NCI-H2196 (cell line): ENCODE measurements at regions not wholly inside any gene's neighbourhood (a gene's known extent, or its start where the extent isn't known, plus 50 kb on each side); places are given as distances from the start of the nearest gene placed in this dataset.

Experiments
- DNase-seq: peaks from one replicate; lab custom pipeline; 2025; ENCODE audit not compliant: unreplicated experiment; lab: John Stamatoyannopoulos, UW

DNA sequence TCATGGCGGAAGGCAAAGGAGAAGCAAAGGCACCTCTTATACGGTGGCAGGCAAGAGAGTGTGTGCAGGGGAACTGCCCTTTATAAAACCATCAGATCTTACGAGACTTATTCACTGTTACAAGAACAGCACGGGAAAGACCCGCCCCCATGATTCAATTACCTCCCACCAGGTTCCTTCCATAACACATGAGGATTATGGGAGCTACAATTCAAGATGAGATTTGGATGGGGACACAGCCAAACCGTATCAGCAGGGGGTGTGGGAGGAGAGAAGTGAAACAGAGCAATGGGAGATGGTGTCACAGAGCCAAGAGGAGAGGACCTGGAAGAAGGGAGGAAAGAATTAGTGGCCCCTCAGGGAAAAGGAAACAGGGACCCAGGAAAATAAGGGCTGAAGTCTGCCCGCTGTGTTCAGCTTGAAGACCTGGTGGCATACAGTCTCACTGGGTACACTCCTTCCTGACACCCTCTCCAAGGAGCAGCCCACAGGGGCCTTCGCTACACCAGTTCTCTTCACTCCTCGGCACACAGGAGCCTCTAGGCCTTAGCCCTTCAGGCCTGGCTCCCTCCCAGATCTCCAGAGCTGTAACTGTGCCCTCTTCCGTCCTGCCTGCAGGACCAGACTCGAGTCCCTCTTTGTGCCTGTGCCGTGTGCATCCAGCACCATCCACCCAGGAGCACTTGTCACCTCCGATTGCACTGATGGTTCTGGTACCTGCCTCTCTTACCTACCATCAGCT, 262.1 kb downstream of the EIPR1 start:
- DNase-seq = no peak

DNA sequence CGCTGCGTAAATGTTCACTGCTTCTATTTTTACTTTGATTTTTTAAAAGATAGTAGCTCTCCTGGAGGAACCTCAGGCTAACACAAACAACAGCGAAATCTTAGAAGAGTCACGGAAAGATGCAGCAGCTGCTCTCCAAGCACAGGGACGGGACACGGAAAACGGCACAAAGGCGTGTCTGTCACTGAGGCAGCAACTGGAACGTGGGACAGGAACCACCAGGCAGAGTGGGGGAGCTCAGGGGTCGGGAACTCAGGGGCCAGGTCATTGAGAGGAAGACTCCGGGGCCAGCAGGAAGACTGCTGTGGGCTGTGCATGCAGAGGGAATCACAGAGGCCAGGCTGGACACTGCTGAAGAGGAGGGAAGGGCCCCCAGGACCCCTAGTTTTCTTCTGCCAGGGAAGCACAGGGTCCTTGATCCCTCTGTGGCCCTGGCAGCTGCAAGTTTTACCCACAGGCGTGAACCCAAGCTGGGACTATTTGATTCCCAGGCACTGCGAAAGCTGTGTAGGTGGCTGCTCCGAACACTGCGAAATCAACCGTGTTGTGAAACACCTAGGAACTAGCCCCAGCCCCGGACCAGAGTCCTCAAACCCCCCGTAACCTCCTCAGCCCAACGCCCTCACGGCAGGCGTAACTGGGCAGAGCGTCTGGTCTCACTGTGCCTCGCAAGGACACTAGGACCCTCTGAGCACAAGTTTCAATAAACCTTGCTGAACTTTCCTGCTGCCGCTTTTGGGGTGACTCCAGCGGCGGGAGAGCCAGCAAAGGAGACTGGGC, 263.0 kb downstream of the EIPR1 start:
- no peak for DNase-seq

DNA sequence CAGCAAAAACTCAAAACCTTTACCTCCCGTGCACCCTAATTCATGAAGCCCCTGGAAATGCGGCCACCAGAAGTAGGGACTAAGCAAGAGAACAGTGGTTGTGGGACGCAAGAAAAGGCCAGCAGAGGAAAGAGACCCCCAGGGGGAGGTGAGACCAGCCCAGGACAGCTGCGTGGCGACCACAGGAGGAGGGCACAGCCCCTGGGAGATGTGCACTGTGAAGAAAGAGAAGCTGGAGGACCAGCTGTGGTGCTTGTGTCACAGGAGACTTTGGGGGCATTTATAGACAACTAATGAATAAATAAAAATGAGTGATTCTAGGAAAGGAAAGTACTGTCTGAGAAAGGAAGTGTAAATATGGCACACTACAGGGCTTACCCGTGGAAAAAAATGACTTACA, 263.8 kb downstream of the EIPR1 start:
- DNase-seq = no peak

DNA sequence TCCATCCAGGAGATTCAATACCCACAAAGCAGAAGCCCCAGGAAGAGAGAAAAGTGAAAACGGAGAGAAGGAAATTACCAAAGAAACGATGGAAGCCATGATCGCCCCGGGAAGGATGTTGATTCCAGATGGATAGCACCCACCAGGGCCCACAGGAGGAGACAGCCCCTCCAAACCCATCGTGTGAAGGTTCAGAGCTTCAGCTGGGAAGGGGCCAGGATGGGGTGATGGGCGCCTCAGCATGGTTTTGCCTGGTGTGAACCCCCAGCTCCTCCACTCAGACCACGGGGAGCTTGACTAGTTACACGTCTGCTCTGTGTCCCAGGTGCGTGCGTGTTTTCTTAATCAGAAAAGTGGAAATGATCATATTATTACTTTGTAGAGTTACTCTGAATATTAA, 264.5 kb downstream of the EIPR1 start:
- no peak for DNase-seq

DNA sequence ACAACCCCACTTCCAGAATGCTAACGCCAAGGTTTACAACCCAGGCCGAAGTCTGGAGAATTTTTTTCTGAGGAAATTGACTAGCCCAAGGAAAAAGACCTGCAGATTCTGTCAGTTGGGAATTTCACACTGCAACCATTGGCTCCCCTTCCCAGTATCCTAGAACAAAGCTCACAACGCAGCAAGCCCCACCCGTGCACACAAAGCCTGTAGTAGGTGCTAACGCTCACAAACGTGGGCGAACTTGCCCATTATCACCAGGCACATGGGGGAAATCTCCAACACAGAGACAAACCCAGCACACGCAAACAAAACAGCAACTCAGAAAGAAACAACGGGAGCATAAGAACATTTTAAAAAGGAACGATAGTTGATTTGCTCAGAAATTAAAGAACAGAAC, 265.1 kb downstream of the EIPR1 start:
- no peak for DNase-seq

DNA sequence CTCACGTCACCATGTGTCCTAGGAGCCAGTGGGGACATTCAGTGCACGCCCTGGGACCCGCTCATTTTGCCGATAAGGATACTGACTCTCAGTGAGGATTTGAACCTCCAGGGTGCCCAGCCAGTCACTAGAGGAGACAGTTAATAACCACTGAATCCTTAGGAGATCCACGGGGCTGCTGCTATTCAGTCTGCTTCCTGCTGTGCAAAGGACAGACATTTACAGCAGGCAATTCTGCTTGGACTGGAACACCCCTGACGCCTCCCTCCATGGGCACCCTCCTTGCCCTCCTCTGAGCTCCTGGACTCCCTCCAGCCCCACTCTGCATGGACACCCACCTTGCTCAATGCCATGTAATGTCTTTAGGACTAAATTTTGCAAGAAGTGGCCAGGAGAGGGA, 265.5 kb downstream of the EIPR1 start:
- DNase-seq = no peak

DNA sequence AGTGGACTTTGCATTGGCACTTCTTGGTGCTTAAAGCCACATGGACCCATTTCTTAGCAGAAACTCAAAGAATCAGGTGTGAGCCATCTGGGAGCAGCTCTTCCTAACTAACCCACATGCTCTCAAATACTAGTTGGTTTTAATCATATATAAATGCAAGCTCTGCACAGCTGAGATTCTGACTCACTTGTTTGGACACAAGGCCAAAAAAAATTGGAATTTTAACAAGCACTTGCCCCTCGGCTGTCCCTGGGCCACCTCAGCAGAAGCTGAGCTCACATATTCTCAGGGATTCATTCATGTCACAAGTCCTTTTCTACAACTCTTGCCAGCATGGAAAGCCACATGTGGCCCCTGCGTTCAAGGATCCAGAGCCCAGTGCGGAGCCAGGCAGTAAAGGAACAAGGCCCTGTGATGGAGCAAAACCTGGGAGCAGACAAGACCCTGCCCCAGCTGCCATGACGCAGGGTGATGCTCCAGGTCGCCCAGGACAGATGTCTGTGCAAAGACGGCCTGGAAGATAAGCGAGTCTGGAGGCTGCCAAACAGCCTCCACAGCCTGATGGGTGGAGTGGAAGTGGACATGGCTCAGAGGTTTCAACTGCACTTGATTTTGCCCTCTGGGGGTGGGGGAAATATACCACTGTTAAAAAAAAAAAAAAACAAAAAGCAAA, 266.5 kb downstream of the EIPR1 start:
- DNase-seq = no peak

DNA sequence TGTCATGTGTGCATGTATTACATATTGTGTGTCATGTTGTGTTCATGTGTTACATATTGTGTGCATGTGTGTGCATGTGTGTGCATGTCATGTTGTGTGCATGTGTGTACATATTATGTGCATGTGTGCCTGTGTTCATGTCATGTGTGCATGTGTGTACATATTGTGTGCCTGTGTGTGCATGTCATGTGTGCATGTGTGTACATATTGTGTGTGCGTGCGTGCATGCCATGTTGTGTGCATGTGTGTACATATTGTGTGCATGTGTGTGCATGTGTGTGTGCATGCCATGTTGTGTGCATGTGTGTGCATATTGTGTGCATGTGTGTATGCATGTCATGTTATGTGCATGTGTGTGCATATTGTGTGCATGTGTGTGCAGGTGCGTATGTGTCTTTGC, 267.1 kb downstream of the EIPR1 start:
- DNase-seq = no peak

DNA sequence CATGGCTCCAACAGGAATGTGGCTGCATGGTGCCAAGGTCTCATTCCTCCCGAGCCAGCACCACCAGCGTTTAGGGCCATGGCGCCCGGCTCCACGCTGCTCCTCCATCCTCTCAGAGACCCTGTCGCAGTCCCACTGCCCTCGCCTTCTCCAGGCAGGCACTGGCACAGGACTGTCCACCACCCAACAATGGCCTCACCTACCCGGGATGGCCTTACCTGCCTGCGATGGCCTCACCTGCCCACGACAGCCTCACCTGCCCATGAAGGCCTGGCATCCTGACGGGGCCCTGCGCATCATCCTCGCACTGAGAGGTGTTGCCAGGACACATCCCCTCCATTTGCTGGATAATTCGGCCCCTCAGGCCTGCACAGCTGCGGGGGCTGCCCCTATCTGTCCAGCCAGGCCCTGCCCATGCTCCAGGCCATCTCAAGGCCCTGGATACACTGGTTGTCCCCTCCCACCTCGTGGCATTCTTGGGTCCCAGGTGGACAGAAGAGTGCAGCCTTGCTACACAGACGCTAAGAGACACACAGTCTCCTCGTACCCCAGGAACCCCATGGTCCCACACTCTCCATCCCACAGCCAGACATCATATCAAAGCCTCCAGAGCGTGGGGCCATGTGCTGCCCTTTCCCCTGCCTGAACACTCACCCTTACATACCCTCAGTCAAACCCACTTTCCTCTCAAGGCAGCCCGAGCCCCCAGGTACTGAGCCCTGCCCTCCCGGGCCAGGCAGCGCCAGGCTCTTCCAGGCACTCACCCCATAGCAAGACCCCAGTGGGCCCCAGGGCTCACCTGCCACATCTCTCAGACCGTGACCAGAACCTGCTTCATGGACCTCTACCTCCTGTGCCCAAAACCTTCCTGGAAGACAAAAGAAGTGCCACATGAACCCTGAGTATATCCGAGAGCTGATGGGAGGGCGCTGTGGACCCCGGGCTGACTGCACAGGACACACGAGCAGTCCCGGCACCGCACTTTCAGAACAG, 268.6 kb downstream of the EIPR1 start:
- DNase-seq = no peak

DNA sequence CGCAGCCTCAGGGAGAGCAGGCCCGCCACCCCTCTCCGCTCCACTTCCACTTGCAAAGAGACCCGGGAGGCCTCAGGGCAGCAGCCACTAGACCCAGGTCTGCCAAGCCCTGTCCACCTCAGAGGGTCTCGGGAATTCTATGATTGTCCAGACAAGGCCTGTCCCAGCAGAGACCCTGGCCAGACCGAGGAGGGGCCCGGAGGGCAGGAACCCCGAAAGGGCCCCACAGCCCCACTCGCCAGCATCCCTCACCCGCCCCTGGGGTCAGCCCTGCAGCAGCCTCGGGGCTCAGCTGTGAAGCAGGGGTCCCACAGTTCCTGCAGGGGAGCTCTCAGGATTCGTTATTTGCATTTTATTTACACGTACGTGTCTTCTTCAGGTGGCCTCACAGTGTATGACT, 269.5 kb downstream of the EIPR1 start:
- DNase-seq = no peak

DNA sequence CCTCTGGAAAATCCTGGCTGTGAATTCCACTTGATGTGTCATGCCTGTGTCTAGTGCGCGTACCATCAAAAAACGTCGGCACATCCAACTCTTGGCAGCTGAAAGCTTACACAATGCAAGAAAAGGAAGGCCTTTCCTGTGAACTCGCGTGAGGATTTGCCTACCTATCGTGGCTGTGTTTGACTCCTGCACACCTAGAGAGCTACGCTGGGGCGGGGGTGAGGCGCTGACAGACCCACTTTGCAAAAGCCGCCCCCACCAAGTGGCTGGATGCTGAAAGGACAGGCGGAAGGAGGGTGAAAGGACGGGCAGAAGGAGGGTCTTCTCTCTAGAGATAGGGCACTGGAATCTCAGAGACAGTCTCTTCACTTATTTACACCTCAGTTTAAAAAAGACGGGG, 270.1 kb downstream of the EIPR1 start:
- DNase-seq = no peak

DNA sequence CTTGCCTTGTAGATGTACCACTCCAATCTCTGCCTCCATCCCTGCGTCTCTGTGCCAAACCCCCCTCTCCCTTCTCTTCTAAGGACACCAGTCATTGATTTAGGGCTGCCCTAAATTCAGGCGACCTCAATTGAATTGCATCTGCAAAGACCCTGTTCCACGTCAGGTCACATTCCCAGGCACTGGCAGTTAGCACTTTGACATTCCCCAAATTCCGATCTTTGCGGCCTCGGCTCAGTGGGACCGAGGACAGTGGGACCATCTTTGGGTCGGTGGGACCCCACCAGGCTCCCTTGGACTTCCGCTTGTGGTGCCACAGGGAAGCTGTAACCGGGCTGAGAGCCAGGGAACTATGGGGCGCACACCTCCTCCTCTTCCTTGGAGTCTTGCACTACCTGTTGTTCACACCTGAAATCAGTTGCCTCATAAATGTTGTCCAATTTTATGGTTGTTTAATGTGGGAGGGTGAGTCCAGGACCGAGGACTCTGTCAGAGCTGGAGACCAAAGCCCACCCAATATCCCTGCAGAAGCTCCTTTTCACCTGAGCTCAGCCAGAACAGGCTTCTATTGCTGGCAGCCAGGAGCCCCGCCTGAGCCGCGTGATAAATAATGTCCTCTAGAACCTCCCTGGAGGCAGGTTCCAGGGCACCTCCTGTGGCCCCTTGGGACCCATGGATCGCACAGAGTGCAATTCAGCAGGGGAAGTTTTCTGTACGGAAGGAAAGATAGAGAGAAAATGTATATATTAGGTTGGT, 271.6 kb downstream of the EIPR1 start:
- DNase-seq = no peak

DNA sequence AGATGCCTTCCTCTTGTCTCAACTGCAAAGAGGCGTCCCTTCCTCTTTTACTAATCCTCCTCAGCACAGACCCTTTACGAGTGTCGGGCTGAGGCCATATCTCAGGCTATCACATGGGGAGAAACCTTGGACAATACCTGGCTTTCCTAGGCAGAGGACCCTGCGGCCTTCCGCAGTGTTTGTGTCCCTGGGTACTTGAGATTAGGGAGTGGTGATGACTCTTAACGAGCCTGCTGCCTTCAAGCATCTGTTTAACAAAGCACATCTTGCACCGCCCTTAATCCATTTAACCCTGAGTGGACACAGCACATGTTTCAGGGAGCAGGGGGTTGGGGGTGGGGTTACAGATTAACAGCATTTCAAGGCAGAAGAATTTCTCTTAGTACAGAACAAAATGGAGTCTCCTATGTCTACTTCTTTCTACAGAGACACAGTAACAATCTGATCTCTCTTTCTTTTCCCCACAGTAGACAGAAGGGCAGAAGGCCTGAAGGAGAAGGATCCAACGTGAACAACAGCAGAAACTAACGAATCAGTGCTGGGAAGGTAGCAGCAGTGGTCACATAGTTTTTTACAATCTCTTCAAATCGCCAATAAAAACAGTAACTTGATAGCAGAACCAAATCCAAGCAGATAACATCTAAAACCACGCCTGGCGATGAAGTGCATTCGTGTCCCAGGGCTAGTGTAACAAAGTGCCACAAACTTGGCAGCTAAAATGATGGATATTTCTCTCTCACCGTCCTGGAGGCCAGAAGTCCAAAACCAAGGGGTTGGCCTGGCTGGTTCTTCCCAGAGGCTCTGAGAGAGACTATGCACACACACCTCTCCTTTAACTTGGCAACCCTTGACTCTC, 272.4 kb downstream of the EIPR1 start:
- DNase-seq = peak; percentile 11

DNA sequence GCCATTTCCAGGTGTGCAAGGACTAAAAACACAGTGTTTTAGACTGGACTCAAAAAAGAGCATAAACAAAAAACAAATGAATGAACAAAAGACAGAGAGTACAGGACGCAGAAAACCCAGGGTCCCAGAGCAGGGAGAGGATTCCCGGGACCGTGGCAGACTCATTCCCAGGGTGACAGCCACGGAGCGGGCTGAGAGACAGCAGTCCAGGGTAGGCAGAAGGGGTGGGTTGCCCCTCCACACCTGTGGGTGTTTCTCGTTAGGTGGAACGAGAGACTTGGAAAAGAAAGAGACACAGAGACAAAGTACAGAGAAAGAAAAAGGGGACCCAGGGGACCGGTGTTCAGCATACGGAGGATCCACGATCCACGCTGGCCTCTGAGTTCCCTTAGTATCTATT, 273.4 kb downstream of the EIPR1 start:
- DNase-seq = no peak

DNA sequence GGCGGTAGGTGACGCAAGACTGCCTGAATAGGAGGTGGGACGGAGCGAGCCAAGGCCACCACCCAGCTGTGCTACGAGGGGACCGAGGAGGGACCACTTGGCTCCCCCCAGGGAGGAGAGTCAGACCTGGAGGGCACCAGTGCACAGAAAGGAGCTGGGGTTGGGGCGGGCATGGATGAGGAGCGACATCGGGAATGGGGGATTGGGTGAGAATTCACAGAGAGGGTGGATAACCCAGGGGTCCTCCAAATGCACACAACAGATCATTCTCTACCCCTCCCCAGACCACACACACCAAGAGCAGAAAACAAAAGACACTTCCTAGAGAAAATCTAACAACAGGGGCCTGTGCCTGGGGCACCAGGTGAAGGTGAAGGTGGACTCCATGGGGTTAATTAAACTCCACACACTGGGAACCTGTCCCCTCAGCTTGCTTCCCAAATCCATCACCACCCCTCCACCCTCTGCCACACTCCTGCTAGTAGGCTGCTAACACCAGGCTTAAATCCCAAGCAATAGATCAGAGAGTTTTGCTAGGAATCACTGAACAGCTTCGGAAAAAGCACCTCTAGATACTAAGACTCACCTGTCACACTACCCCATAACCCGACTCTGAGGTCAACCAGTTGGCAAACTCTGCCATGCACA, 274.6 kb downstream of the EIPR1 start:
- DNase-seq = peak; percentile 5

DNA sequence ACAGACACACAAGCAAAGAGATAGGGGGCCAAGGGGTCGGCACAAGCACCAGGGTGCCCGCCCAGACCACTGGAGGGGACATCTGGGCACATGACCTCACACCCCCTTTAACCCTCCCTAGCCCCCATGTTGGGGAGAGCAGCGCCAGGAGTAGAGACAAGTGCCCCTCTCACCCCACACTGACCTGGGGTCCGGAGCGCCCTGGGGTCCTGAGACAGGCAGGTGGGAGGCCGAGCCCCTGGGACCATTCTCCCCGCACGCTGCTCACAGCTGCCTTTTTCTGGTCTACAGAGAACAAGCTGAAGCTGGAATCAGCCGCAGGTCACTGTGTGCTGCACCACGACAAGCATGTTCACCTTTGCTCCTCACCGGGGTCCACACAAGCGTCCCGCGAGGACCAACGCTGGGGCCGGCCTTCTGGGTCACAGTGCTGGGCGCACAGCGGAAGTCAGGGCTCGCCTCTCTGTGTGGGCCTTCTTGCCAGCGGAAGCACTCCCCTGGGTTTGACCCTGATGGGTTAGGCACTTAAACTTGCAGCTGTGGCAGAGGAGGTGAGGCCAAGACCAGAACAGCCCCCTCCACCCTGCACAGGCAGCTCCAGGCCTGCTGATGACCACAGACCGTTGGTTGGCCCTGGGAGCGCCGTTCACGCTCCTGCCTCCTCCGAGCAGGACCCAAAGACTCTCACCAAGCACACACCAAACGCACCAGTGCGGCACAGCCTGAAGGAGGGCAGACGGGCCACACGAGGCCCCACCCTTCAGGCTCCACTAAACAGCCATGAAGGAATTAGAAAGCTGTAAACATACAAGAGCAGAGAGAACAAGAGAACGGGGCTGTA, 275.3 kb downstream of the EIPR1 start:
- DNase-seq = no peak

DNA sequence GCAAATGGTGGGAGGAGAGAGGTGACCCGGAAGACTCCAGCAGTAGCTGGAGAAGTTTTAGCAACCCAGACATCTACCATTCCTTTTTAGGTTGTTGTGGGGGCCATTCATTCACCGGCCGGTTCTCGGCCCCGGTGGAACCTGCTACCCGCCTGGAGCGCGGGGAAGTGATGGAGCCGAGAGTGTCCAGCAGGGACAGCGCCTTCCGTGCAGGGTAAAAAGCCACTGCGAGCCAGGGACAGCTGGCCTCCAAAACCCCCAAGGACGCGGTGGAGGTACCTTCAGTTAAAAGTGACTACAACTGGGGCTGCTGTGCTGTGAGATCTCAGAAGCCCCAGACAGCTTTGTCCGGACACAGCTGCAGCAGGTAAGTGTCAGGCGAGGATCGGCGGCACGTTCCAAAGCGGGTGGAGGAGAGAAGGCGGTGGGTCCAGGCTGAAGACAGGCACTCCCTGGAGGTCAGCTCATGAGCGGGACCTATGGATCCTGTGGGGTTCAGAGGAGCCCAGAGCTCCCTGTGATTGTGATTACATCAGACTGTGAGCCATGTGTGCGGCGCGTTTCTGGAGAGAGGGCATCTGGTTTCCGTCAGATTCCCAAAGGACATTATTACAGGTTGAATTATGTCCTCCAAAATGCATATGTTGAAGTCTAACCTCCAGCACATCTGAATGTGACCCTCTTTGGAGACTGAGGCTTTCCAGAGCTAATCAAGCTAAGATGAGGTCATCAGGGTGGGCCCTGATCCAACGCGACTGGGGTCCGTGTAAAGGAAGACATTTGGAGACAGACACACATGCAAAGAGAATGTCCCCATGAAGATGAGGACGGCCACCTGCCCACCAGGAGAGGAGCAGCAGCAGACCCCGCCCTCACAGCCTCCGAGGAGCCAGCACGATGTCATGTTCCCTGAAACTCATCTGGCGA, 276.3 kb downstream of the EIPR1 start:
- no peak for DNase-seq
